HCT116 (cell line): ENCODE measurements at regions not wholly inside any gene's neighbourhood (a gene's known extent, or its start where the extent isn't known, plus 50 kb on each side); places are given as distances from the start of the nearest gene placed in this dataset.

Source experiments
- ATAC-seq: fragments of 200-7000 bp; cut with Tn5 transposase; 2 replicates; pipeline ENCODE4 v1.9.1; 2020; ENCODE audit warnings: mild to moderate bottlenecking, moderate library complexity
- BruUV-seq: library from RNA; stranded (reverse); fragments of 400-500 nt; replicated peaks from 2 replicates; lab custom pipeline; 2021; lab: Mats Ljungman, UMichigan
- CTCF ChIA-PET: fragments of 300-600 bp; sonication (Branson Sonifier 250); formaldehyde crosslinking; loops from one replicate; lab custom pipeline; 2021; ENCODE audit warnings: antibody characterized with exemption; lab: Charles Lee
- POLR2A ChIA-PET: fragments of 300-600, 350-600 bp; sonication (Branson Sonifier 250); formaldehyde crosslinking; loops from one replicate; lab custom pipeline; 2021; ENCODE audit warnings: antibody characterized with exemption; lab: Charles Lee
- RAD21 ChIA-PET, 2 experiments: fragments of 300-600 bp; sonication (Branson Sonifier 250); formaldehyde crosslinking; loops; one replicate each; lab custom pipeline; 2023; ENCODE audit warnings: low total read pairs in 2 of 2; ENCODE audit not compliant: uncharacterized antibody in 2 of 2, unreplicated experiment in 2 of 2, low non-redundant PET in 1 of 2; lab: Charles Lee
- DNase-seq: peaks from one replicate; pipeline ENCODE4 v3.0.0-alpha.2; 2010; ENCODE audit warnings: low read depth, low spot score
- H2AFZ ChIP-seq: fragments of 200-600 bp; shearing (Covaris generic), sonication (generic); 2 replicates; pipeline ENCODE4 v1.6.1; 2017; ENCODE audit warnings: low read depth, mixed run types, mixed read lengths, antibody characterized with exemption, low read length; ENCODE audit not compliant: poor library complexity, severe bottlenecking
- H3K27ac ChIP-seq: 2 replicates; pipeline ENCODE4 v1.5.1; 2012; ENCODE audit warnings: low read depth, low read length
- H3K27me3 ChIP-seq: fragments of 200-600 bp; sonication (generic); 2 replicates; pipeline ENCODE4 v1.6.1; 2016; ENCODE audit warnings: mixed run types, low read length, mixed read lengths; ENCODE audit not compliant: insufficient read depth
- H3K36me3 ChIP-seq, 2 experiments: fragments of 200-500 bp in 1 of 2; fragments of 200-600 bp in 1 of 2; sonication (Bioruptor generic) in 1 of 2; sonication (generic) in 1 of 2; 2 replicates each; pipeline versions ENCODE4 v1.5.1 to v1.6.1; 2014 to 2016; ENCODE audit warnings: low read length in 2 of 2, inconsistent platforms in 1 of 2, mixed read lengths in 1 of 2, mixed run types in 1 of 2; ENCODE audit not compliant: insufficient read depth in 2 of 2, control insufficient read depth in 1 of 2
- H3K4me1 ChIP-seq, 2 experiments: fragments of 200-600 bp in 1 of 2; sonication (generic) in 1 of 2; 2 replicates each; pipeline versions ENCODE4 v1.5.1 to v1.6.1; 2012 to 2017; ENCODE audit warnings: low read length in 2 of 2, inconsistent platforms in 1 of 2, mild to moderate bottlenecking in 1 of 2, mixed read lengths in 1 of 2, mixed run types in 1 of 2, moderate library complexity in 1 of 2; ENCODE audit not compliant: insufficient read depth in 2 of 2, control insufficient read depth in 1 of 2
- H3K4me2 ChIP-seq: fragments of 200-600 bp; sonication (generic); 2 replicates; pipeline ENCODE4 v1.6.1; 2017; ENCODE audit warnings: mixed run types, low read length, mixed read lengths
- H3K4me3 ChIP-seq, 2 experiments: fragments of 200-600 bp in 1 of 2; sonication (generic) in 1 of 2; replicated peaks in 1 of 2; 2 replicates each; pipeline ENCODE4 v1.5.1; 2011 to 2016; ENCODE audit warnings: low read length in 2 of 2, control low read depth in 1 of 2, low read depth in 1 of 2, mild to moderate bottlenecking in 1 of 2, mixed read lengths in 1 of 2, mixed run types in 1 of 2
- H3K79me2 ChIP-seq: fragments of 200-600 bp; sonication (generic); 2 replicates; pipeline ENCODE4 v1.6.1; 2017; ENCODE audit warnings: mild to moderate bottlenecking, mixed run types, low read length, moderate library complexity, mixed read lengths; ENCODE audit not compliant: insufficient read depth
- H3K9ac ChIP-seq: fragments of 200-600 bp; sonication (generic); 2 replicates; pipeline ENCODE4 v1.6.1; 2016; ENCODE audit warnings: low read length, mixed read lengths
- H3K9me2 ChIP-seq: fragments of 200-600 bp; sonication (generic), shearing (Covaris generic); 2 replicates; pipeline ENCODE4 v1.6.1; 2017; ENCODE audit warnings: mixed run types, mild to moderate bottlenecking, moderate library complexity; ENCODE audit not compliant: insufficient read depth
- H3K9me3 ChIP-seq, 2 experiments: fragments of 200-500 bp in 1 of 2; fragments of 200-600 bp in 1 of 2; sonication (Bioruptor generic) in 1 of 2; sonication (generic) in 1 of 2; 2 replicates each; pipeline ENCODE4 v1.6.1; 2014 to 2017; ENCODE audit warnings: low read length in 2 of 2, mixed read lengths in 2 of 2, inconsistent platforms in 1 of 2, low read depth in 1 of 2, mild to moderate bottlenecking in 1 of 2, mixed run types in 1 of 2, moderate library complexity in 1 of 2; ENCODE audit not compliant: control insufficient read depth in 1 of 2, insufficient read depth in 1 of 2
- H4K20me1 ChIP-seq: fragments of 200-600 bp; sonication (generic), shearing (Covaris generic); 2 replicates; pipeline ENCODE4 v1.6.1; 2017; ENCODE audit warnings: mixed run types, mild to moderate bottlenecking, moderate library complexity; ENCODE audit not compliant: insufficient read depth
- ATF3 ChIP-seq: IDR thresholded peaks from 2 replicates; pipeline ENCODE4 v1.6.1; 2012
- EGR1 ChIP-seq: IDR thresholded peaks from 2 replicates; pipeline ENCODE4 v1.6.1; 2012; ENCODE audit warnings: low read depth
- ELF1 ChIP-seq: IDR thresholded peaks from 2 replicates; pipeline ENCODE4 v1.6.1; 2012; ENCODE audit warnings: low read depth, borderline replicate concordance
- POLR2A ChIP-seq: IDR thresholded peaks from 2 replicates; pipeline ENCODE4 v1.7.0; 2011; ENCODE audit warnings: borderline replicate concordance; ENCODE audit not compliant: insufficient read depth, insufficient read length; ENCODE audit errors: extremely low read depth
- POLR2AphosphoS5 ChIP-seq: IDR thresholded peaks from 2 replicates; pipeline ENCODE4 v1.6.1; 2011; ENCODE audit warnings: mild to moderate bottlenecking, low read depth, low read length, moderate library complexity
- RAD21 ChIP-seq: IDR thresholded peaks from 2 replicates; pipeline ENCODE4 v1.6.1; 2012; ENCODE audit warnings: low read depth, mild to moderate bottlenecking
- REST ChIP-seq: IDR thresholded peaks from 2 replicates; pipeline ENCODE4 v1.6.1; 2012; ENCODE audit warnings: low read depth
- TCF7L2 ChIP-seq: IDR thresholded peaks from 2 replicates; pipeline ENCODE4 v1.7.0; 2011; ENCODE audit warnings: borderline replicate concordance, inconsistent platforms; ENCODE audit not compliant: insufficient read depth, insufficient read length; ENCODE audit errors: extremely low read depth
- YY1 ChIP-seq: IDR thresholded peaks from 2 replicates; pipeline ENCODE4 v1.6.1; 2011; ENCODE audit warnings: low read length, low read depth, moderate library complexity, mild to moderate bottlenecking; ENCODE audit not compliant: insufficient replicate concordance; ENCODE audit errors: extremely low read depth
- intact Hi-C: fragments of 100-400 bp; cut with micrococcal nuclease; formaldehyde crosslinking; loops from 2 replicates; pipeline ENCODE4 v1.10.0; 2022
- TF ChIP-seq, protein P1 (sequence below): IDR thresholded peaks from 2 replicates; pipeline ENCODE4 v1.6.1; 2012

DNA sequence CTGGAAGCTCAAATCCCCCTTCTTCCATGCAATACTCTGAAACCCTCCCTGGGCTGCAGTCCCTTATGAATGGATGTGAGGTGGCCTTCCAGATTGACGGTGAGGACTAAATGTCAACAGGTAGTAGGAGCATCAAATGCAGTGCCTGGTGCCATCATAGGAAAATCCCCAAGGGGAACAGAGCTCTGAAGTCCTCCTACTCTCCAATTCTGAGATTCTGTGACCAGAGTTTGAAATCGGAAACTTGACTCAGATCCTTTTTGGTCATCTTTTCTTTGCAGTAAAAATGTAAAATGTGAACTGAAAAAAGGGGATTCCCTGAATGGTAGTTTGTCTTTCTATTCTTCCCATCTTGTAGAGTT, 68.8 kb upstream of the TJP1 start:
- Histone ChIP-seq H3K79me2 (no peaks in the 10 kb centered on the region), H3K4me1 (no peaks in the 10 kb centered on the region), H3K36me3 (no peaks in the 10 kb centered on the region), H3K9me2 (no peaks in the 10 kb centered on the region), H3K27me3 (no peaks in the 10 kb centered on the region), H3K4me2 (no peak overlapping the region), H4K20me1 (no peaks in the 10 kb centered on the region), H3K9me3 (no peaks in the 10 kb centered on the region), H3K9ac (no peak overlapping the region), H3K27ac (no peak overlapping the region), H2AFZ (no peak overlapping the region), H3K4me3 (no peak overlapping the region)
- ATAC-seq (no peak), DNase-seq (no peak)
- intact Hi-C loops, result no loop called here
- CTCF ChIA-PET, result no interaction called here
- RAD21 ChIA-PET, result no interaction called here
- POLR2A ChIA-PET, result no interaction called here
- TF ChIP-seq TCF7L2, result no peak
- no peak for TF ChIP-seq RAD21
- no peak for TF ChIP-seq EGR1
- no peak for TF ChIP-seq YY1
- no peak for TF ChIP-seq ATF3
- TF ChIP-seq POLR2AphosphoS5, result no peak
- TF ChIP-seq, protein P1, sequence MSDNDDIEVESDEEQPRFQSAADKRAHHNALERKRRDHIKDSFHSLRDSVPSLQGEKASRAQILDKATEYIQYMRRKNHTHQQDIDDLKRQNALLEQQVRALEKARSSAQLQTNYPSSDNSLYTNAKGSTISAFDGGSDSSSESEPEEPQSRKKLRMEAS, result no peak
- no peak for TF ChIP-seq ELF1
- no peak for TF ChIP-seq REST
- TF ChIP-seq POLR2A, result no peak
- BruUV-seq, result no TSS peak
